Choroid plexus epithelial cell (primary cell): ENCODE measurements at regions not wholly inside any gene's neighbourhood (a gene's known extent, or its start where the extent isn't known, plus 50 kb on each side); places are given as distances from the start of the nearest gene placed in this dataset.

Experiments used
- DNase-seq: peaks from one replicate; pipeline ENCODE4 v3.0.0-alpha.2; 2010; ENCODE audit warnings: low read depth
- H3K4me3 ChIP-seq: 2 replicates; pipeline ENCODE4 v1.5.1; 2011; ENCODE audit warnings: low read depth, mild to moderate bottlenecking, control low read depth, low read length, moderate library complexity
- TF ChIP-seq, protein P1 (sequence below): conservative IDR thresholded peaks from 2 replicates; pipeline ENCODE4 v1.5.1; 2011; ENCODE audit warnings: low read depth, mild to moderate bottlenecking, control low read depth, inconsistent platforms, low read length, moderate library complexity

GRCh38 chr1:163535807-163536206 lies 214.1 kb downstream of the NUF2 start:
- DNase-seq, result peak; percentile 61
- TF ChIP-seq, protein P1, sequence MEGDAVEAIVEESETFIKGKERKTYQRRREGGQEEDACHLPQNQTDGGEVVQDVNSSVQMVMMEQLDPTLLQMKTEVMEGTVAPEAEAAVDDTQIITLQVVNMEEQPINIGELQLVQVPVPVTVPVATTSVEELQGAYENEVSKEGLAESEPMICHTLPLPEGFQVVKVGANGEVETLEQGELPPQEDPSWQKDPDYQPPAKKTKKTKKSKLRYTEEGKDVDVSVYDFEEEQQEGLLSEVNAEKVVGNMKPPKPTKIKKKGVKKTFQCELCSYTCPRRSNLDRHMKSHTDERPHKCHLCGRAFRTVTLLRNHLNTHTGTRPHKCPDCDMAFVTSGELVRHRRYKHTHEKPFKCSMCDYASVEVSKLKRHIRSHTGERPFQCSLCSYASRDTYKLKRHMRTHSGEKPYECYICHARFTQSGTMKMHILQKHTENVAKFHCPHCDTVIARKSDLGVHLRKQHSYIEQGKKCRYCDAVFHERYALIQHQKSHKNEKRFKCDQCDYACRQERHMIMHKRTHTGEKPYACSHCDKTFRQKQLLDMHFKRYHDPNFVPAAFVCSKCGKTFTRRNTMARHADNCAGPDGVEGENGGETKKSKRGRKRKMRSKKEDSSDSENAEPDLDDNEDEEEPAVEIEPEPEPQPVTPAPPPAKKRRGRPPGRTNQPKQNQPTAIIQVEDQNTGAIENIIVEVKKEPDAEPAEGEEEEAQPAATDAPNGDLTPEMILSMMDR, result peak; percentile 40
- no peak overlapping the region for H3K4me3 ChIP-seq

DNA sequence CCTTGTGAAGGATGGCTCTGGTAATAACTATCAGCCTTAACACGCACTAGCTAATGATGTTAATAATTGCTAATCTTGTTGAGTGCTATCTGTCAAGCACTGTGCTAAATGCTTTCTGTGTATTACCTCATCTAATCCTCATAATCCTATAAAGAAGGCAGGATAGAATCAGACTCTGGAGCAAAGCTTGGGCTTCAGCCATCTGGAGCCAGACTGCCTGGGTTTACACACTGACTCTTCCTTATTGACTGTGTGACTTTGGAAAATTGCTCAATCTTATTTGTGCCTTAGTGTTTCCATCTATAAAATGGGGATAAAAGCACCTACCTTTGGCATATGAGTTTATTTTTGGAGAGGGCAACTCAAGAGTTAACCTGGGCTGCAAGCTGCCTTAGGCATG lies 216.1 kb downstream of the NUF2 start:
- TF ChIP-seq, protein P1, result no peak
- no peak overlapping the region for H3K4me3 ChIP-seq
- no peak for DNase-seq

DNA sequence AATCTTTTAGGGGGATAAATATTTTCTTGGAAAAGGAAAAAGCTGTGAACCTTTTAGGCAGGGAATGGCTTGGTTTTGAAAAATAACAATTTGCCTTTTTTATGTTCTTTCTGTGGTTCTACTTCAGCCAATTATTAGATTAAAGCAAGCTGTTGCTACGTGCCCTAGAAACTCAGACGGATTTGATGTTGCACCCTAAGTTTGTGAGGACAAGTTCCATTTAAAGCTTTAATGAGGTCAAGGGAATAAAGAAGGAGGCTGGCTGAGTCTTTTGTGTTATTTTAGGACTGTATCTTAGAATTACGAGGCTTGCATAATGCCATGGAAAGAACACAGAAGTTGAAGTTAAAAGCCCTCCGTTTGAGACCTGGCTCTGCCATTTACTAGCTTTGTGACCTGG lies 216.9 kb downstream of the NUF2 start:
- no peak for DNase-seq
- no peak overlapping the region for H3K4me3 ChIP-seq
- TF ChIP-seq, protein P1, result no peak

DNA sequence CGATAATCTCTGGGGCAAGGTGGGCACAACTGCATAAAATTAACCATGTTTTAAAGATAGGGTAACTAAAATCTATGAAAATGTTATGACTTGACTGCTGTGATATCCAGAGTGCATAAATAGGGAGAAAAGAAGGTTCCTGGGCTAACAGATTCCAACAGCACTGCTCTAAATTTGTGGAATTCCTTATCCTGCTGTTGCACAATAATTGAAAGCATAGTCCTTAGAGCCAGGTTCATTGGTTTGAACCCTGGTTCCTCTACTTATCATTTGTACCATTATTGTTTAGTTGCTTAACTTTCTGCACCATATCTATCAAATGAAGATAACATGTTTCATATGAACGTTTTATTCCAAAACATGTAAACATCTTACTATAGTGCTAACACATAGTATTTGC lies 219.0 kb downstream of the NUF2 start:
- TF ChIP-seq, protein P1, result no peak
- H3K4me3 ChIP-seq, result no peak overlapping the region
- DNase-seq, result no peak

DNA sequence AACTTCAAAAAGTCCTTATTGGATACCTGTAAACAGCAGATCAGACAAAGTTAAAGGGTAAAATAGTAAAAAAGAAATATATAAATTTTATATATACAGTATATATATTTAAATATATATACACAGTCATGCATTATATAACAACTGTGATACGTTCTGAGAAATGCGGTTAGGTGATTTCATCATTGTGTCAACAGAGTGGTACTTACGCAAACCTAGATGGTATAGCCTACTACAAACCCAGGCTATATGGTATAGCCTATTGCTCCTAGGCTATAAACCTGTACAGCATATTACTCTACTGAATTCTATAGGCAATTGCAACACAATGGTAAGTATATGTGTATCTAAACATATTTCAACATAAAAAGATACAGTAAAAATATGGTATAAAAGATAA lies 222.7 kb downstream of the NUF2 start:
- DNase-seq, result no peak
- TF ChIP-seq, protein P1, result no peak

GRCh38 chr1:163558162-163558561 lies 236.4 kb downstream of the NUF2 start:
- H3K4me3 ChIP-seq, result no peak overlapping the region
- TF ChIP-seq, protein P1, result no peak

More for the DNA sequence above, 222.7 kb downstream of the NUF2 start:
- no peak overlapping the region for H3K4me3 ChIP-seq

GRCh38 chr1:163561580-163562295 lies 240.0 kb downstream of the NUF2 start:
- H3K4me3 ChIP-seq, result no peak overlapping the region
- peak; percentile 32 for DNase-seq
- TF ChIP-seq, protein P1, result peak; percentile 53

More at GRCh38 chr1:163558162-163558561, 236.4 kb downstream of the NUF2 start:
- no peak for DNase-seq
